H9 (cell line): ENCODE measurements at regions not wholly inside any gene's neighbourhood (a gene's known extent, or its start where the extent isn't known, plus 50 kb on each side); places are given as distances from the start of the nearest gene placed in this dataset.

ENCODE experiments used
- DNase-seq: peaks from one replicate; pipeline ENCODE4 v3.0.0-alpha.2; 2017
- H2AFZ ChIP-seq: one replicate; pipeline ENCODE4 v1.6.1; 2013; ENCODE audit warnings: mild to moderate bottlenecking, low read length, control low read depth, moderate library complexity
- H2AK5ac ChIP-seq: 2 replicates; pipeline ENCODE4 v1.6.1; 2013; ENCODE audit warnings: low read length, control low read depth, mixed read lengths; ENCODE audit not compliant: insufficient read length
- H2BK120ac ChIP-seq: one replicate; pipeline ENCODE4 v1.6.1; 2013; ENCODE audit warnings: low read depth, mild to moderate bottlenecking, low read length, control low read depth, inconsistent platforms; ENCODE audit not compliant: poor library complexity, severe bottlenecking
- H2BK12ac ChIP-seq: 2 replicates; pipeline ENCODE4 v1.6.1; 2013; ENCODE audit warnings: low read length, control low read depth, mixed read lengths, low read depth; ENCODE audit not compliant: insufficient read length
- H2BK15ac ChIP-seq: 2 replicates; pipeline ENCODE4 v1.6.1; 2013; ENCODE audit warnings: low read depth, low read length, control low read depth
- H2BK20ac ChIP-seq: one replicate; pipeline ENCODE4 v1.6.1; 2013; ENCODE audit warnings: low read depth, mild to moderate bottlenecking, low read length, control low read depth, inconsistent platforms; ENCODE audit not compliant: poor library complexity, severe bottlenecking
- H2BK5ac ChIP-seq: 2 replicates; pipeline ENCODE4 v1.6.1; 2013; ENCODE audit warnings: low read length, control low read depth, mixed read lengths; ENCODE audit not compliant: insufficient read length
- H3K14ac ChIP-seq: 2 replicates; pipeline ENCODE4 v1.6.1; 2013; ENCODE audit warnings: low read length, control low read depth; ENCODE audit not compliant: insufficient read depth
- H3K18ac ChIP-seq: 2 replicates; pipeline ENCODE4 v1.6.1; 2013; ENCODE audit warnings: low read depth, mild to moderate bottlenecking, mixed read lengths, low read length, control low read depth; ENCODE audit not compliant: insufficient read length
- H3K23ac ChIP-seq: 2 replicates; pipeline ENCODE4 v1.6.1; 2013; ENCODE audit warnings: low read length, control low read depth, mixed read lengths, low read depth; ENCODE audit not compliant: insufficient read length
- H3K23me2 ChIP-seq: 2 replicates; pipeline ENCODE4 v1.6.1; 2013; ENCODE audit warnings: low read depth, mild to moderate bottlenecking, mixed read lengths, low read length, control low read depth; ENCODE audit not compliant: insufficient read length, poor library complexity, severe bottlenecking
- H3K27ac ChIP-seq: 2 replicates; pipeline ENCODE4 v1.5.1; 2013; ENCODE audit warnings: low read length, control low read depth, mixed read lengths, low read depth; ENCODE audit not compliant: insufficient read length
- H3K27me3 ChIP-seq: 2 replicates; pipeline ENCODE4 v1.6.1; 2013; ENCODE audit warnings: low read length, control low read depth, inconsistent platforms; ENCODE audit not compliant: insufficient read depth
- H3K4ac ChIP-seq: 2 replicates; pipeline ENCODE4 v1.6.1; 2013; ENCODE audit warnings: low read depth, mild to moderate bottlenecking, control low read depth, inconsistent platforms, low read length, moderate library complexity
- H3K4me1 ChIP-seq: 2 replicates; pipeline ENCODE4 v1.6.1; 2013; ENCODE audit warnings: low read length, control low read depth, inconsistent platforms; ENCODE audit not compliant: insufficient read depth
- H3K4me2 ChIP-seq: 2 replicates; pipeline ENCODE4 v1.6.1; 2013; ENCODE audit warnings: low read length, control low read depth, mixed read lengths; ENCODE audit not compliant: insufficient read length, insufficient read depth
- H3K56ac ChIP-seq: 2 replicates; pipeline ENCODE4 v1.6.1; 2013; ENCODE audit warnings: low read depth, mild to moderate bottlenecking, mixed read lengths, low read length, control low read depth; ENCODE audit not compliant: insufficient read length
- H3K79me1 ChIP-seq: 2 replicates; pipeline ENCODE4 v1.6.1; 2013; ENCODE audit warnings: low read depth, mild to moderate bottlenecking, moderate library complexity, low read length, control low read depth, inconsistent platforms; ENCODE audit not compliant: insufficient read depth, poor library complexity, severe bottlenecking
- H3K79me2 ChIP-seq: 2 replicates; pipeline ENCODE4 v1.6.1; 2013; ENCODE audit warnings: low read length, control low read depth, inconsistent platforms; ENCODE audit not compliant: insufficient read depth
- H3K9ac ChIP-seq: 2 replicates; pipeline ENCODE4 v1.6.1; 2013; ENCODE audit warnings: low read length, control low read depth, mixed read lengths; ENCODE audit not compliant: insufficient read length; ENCODE audit errors: extremely low read depth
- H3K9me3 ChIP-seq: one replicate; pipeline ENCODE4 v1.6.1; 2013; ENCODE audit warnings: low read depth, low read length, inconsistent platforms; ENCODE audit not compliant: control insufficient read depth
- H3T11ph ChIP-seq: one replicate; pipeline ENCODE4 v1.6.1; 2013; ENCODE audit warnings: mild to moderate bottlenecking, low read length, control low read depth, inconsistent platforms
- H4K20me1 ChIP-seq: one replicate; pipeline ENCODE4 v1.6.1; 2013; ENCODE audit not compliant: control insufficient read depth, insufficient read length, insufficient read depth
- H4K5ac ChIP-seq: 2 replicates; pipeline ENCODE4 v1.6.1; 2013; ENCODE audit warnings: low read depth, mild to moderate bottlenecking, mixed read lengths, low read length, control low read depth; ENCODE audit not compliant: insufficient read length
- H4K8ac ChIP-seq: replicated peaks from 2 replicates; pipeline ENCODE4 v1.6.1; 2013; ENCODE audit warnings: low read length, control low read depth, mixed read lengths, low read depth; ENCODE audit not compliant: insufficient read length
- H4K91ac ChIP-seq: 2 replicates; pipeline ENCODE4 v1.6.1; 2013; ENCODE audit warnings: low read depth, mild to moderate bottlenecking, moderate library complexity, mixed read lengths, low read length, control low read depth; ENCODE audit not compliant: insufficient read length
- H3K27ac Mint-ChIP-seq, 3 experiments: 2 replicates in 2 of 3; 3 replicates in 1 of 3; pipeline ENCODE4 v1.8.0; 2020 to 2021; ENCODE audit warnings: mixed read lengths in 3 of 3, mild to moderate bottlenecking in 1 of 3, moderate library complexity in 1 of 3
- H3K27me3 Mint-ChIP-seq: 2 replicates; pipeline ENCODE4 v1.8.0; 2021; ENCODE audit warnings: low read depth, mild to moderate bottlenecking, moderate library complexity, mixed read lengths
- H3K36me3 Mint-ChIP-seq, 3 experiments: 2 replicates in 2 of 3; 3 replicates in 1 of 3; pipeline ENCODE4 v1.8.0; 2020 to 2021; ENCODE audit warnings: low read depth in 3 of 3, mixed read lengths in 3 of 3; ENCODE audit not compliant: insufficient read depth in 1 of 3
- H3K4me1 Mint-ChIP-seq, 2 experiments: 2 replicates each; pipeline ENCODE4 v1.8.0; 2020; ENCODE audit warnings: mixed read lengths in 2 of 2
- H3K4me3 Mint-ChIP-seq, 2 experiments: 2 replicates in 1 of 2; 3 replicates in 1 of 2; pipeline ENCODE4 v1.8.0; 2020 to 2021; ENCODE audit warnings: mild to moderate bottlenecking in 2 of 2, mixed read lengths in 2 of 2, moderate library complexity in 1 of 2
- H3K9me3 Mint-ChIP-seq, 2 experiments: 2 replicates in 1 of 2; 3 replicates in 1 of 2; pipeline ENCODE4 v1.8.0; 2020; ENCODE audit warnings: mild to moderate bottlenecking in 2 of 2, mixed read lengths in 2 of 2, moderate library complexity in 1 of 2
- CTCF ChIP-seq: fragments of 200-600 bp; sonication (generic); conservative IDR thresholded peaks from 3 replicates; pipeline ENCODE4 v1.8.0; 2021; ENCODE audit warnings: antibody characterized with exemption, mild to moderate bottlenecking
- WGBS: extraction: QIAGEN DNeasy Blood & Tissue Kit; methylation state at CpG from one replicate; pipeline ENCODE4 v1.1.7; 2013; ENCODE audit warnings: missing lambda C conversion rate, low lambda C conversion rate, mixed read lengths; ENCODE audit not compliant: insufficient read length; ENCODE audit errors: extremely low coverage; 5-methylcytosine and 5-hydroxymethylcytosine counted together

- Histone ChIP-seq H2BK15ac (no peak overlapping the region), H3K4me2 (no peak overlapping the region), H2BK20ac (no peak overlapping the region), H3K27ac (no peak overlapping the region), H4K20me1 (no peaks in the 10 kb centered on the region), H3K18ac (no peak overlapping the region), H3K23ac (no peak overlapping the region), H4K5ac (no peak overlapping the region), H3K79me2 (no peaks in the 10 kb centered on the region), H2AFZ (no peak overlapping the region), H3K23me2 (no peaks in the 10 kb centered on the region), H3K27me3 (no peaks in the 10 kb centered on the region), H2BK12ac (no peak overlapping the region), H4K8ac (no peak overlapping the region), H2BK5ac (no peak overlapping the region), H3K79me1 (no peaks in the 10 kb centered on the region), H2AK5ac (no peak overlapping the region), H3T11ph (no peak overlapping the region), H3K9me3 (no peaks in the 10 kb centered on the region), H3K56ac (no peak overlapping the region), H3K9ac (no peak overlapping the region), H3K4me1 (no peaks in the 10 kb centered on the region; the same call in none of the 2 replicates), H4K91ac (no peak overlapping the region), H3K14ac (no peak overlapping the region), H3K4ac (no peak overlapping the region), H2BK120ac (no peak overlapping the region)
- Mint-ChIP-seq H3K9me3 (no peaks in the 10 kb centered on the region), H3K36me3 (no peaks in the 10 kb centered on the region), H3K27ac (no peak overlapping the region), H3K4me3 (no peak overlapping the region), H3K27me3 (peaks cover 23% of the 10 kb centered on the region), H3K4me1 (peaks cover 10 to 11% of the 10 kb centered on the region in 2 experiments)
- no CpG with 5 or more reads among the region's 1 CpG for WGBS
- no peak for DNase-seq
- no peak for TF ChIP-seq CTCF
Observed at GRCh38 chr5:54704333-54704732, 186.8 kb downstream of the SNX18 start.
